ENCODE measurements at regions not wholly inside any gene's neighbourhood (a gene's known extent, or its start where the extent isn't known, plus 50 kb on each side); places are given as distances from the start of the nearest gene placed in this dataset.

DNA sequence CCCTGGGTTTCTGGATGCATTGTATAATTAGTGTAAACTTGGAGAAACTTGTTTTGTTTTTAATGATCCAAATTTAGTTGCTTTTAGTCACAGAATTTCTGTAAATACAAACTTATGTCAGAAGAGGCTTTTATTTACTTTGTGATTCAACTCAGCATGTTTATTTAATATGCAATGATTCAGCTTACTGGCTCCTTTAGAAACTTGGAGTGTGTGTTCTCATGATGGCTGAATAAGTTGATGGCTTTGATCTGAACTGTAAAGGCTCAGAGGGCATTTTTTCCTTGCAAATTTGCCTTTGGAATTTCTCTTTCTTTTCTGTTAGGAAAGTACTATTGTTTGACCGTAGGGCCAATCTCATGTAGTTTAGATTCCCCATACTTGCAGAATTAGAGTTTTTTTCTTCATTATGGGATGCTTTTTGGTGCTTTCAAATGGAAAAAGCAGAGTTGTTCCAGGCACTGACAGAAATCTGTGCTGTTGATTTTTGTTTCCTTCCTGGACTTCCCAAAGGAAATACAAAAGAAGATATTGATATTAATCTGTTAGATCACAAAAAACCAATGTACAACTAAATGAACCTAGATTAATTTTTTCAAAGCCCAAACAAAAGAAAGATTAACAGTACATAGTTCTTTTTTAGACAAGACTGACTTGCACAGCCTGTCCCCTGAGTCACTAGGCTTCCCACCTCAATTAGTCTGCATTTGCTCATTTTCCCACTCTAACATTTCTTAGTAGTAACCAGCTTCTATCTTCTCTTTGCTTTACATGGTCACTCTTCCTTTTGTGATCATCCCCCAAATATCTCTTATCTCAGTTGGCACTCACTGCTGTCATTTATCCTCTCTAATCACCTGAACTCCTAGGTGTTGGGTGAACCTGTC, 96.8 kb upstream of the AGR3 start:
- no peak for DNase-seq (ENCODE audit: low read depth)

DNA sequence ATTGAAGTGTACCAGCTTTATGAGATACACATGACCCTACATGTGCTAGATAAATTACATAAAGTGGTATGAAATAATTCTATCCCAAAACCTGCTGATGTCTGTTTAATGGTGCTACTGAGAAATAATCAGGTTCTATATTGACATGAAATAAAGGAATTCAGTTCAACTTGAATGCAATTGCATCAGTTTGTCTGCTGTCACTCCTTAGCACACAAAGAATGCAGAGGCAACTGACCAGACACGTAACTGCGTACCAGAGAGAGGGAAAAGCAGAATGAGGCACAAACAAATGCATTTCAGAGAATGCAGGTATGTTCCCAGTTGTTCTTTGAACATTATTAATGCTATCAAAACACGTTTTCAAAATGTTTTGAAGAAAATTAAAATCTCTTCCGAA, 98.8 kb upstream of the AGR3 start:
- DNase-seq (ENCODE audit: low read depth) = no peak

DNA sequence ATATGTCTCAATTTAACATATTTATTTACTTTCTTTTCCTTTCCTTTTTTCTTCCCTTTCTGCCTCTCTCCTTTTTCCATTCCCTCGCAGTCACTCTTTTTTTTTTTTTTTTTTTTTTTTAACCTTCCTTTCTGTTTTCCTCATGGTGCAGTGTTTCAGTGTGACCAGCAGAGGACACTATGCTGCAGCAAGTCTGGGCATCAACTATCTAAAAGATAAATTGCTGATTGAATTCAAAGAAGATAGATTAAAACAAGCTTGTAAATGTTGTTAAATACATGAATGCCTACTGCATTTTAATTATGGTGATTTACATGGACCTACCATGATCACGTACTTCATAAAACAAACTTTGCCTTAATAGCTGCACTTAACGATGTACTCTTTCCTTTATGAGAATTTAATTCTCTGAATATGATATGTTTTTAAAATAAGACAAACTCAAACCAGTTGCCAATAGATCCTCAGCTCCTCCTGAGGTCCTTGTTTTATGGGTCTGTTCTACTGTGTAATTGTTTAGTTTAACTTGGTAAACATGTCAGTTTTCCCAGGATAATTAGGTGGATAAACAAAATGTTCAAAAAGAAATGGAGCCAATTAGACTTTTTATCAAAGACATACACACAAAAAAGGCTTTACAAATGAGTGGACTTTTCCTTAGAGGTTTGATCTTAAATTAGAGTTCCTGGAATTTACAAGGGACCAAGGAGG, 101.0 kb upstream of the AGR3 start:
- no peak for DNase-seq (ENCODE audit: low read depth)

DNA sequence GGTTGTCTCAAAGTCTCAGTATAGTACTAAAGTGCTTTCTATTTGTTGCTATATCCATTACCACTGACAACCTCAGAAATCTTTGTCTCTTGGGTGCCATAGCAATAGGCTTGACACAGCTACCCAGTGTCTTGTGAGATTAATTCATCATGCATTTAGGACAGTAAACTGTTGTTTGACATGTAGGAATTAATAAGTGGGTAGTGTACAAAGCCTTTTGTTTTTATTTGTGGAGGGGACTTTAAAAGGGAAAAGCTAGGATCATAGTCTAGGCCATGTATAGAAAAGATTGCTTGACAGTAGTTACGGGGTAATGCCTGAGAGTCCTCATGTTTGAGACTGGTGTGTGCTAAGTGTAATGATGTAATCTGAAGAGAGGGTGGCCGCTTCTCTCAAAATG, 102.6 kb upstream of the AGR3 start:
- DNase-seq (ENCODE audit: low read depth) = no peak

DNA sequence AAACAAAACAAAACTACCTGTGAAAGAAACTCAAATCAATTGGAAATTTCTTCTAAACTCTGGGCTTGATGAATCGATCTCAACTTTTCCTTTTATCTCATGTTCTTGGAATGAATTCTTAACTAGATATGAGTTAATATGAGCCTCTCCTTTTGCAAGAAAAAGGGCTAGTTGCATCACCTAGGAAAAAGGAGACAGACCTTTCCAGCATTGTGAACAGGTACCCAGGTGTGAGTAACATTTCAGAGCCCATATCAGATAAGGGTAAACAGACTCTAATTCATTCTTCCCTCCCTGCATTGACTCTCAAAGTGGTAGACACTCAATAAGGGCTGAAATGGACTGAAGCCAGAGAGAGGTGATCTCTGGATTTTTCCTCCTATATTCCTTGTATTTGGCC, 103.8 kb upstream of the AGR3 start:
- DNase-seq (ENCODE audit: low read depth) = no peak

DNA sequence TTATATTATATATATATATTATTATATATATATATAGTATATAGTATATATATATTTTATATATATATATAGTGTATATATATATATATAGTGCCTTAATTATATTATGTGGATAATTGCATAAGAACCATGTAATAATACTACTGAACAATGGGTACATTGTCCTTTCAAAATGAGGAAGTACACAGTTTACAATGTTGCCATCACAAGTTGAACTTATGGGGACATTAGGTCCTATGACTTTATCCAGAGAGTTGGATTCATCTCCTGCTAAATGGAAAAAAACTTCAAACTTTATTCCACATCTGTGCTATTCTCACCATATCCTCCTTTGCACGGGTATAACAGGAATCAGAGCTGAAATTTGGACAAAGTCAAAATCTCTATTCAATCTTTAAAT, 105.0 kb upstream of the AGR3 start:
- DNase-seq (ENCODE audit: low read depth) = no peak

DNA sequence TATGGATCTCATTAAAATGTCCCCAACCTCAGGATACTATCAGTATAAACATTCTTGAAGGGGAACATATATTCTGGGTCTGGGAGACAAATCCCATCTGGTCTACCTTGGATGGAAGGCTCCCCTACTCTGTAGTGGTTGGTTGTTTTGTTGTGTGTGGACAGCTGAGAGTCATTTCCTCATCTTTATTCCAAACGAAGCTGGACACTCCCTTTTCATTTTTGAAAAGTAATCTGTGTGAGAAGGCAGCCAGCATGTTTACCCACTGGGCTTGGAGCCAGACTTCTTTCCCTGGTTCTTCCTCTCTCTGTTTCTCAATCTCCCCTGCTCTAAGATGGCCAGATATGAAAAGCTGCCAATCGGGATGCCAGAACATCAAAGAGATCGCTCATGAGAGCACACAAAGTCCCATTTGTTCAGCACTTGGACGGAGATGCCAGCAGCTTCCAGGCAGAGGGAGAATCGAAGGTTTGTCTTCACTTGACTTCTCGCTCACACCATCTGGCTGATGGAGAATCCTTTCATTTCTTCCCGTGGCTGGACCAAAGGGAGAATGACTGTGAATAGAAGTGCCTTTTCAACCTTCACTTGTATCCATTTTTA, 108.1 kb upstream of the AGR3 start:
- no peak for DNase-seq (ENCODE audit: low read depth)

DNA sequence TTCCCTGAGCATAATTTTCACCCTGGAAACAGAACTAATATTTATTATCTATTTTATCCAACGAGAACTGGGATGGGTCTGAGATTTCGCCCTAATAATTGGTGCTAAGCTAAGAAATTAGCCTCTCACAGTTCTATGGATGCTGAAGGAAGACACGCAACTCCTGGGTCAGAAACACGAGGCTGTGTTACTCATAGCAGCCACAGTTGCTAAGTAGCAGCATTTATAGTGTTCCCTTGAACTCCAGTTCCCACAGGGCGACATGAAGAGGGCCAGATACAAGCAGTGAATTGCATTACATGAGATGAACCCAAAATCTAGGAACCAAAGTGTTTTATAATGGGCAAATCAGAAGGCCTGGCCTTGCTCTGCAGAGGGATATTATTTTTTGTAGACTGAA, 109.8 kb upstream of the AGR3 start:
- no peak for DNase-seq (ENCODE audit: low read depth)

DNA sequence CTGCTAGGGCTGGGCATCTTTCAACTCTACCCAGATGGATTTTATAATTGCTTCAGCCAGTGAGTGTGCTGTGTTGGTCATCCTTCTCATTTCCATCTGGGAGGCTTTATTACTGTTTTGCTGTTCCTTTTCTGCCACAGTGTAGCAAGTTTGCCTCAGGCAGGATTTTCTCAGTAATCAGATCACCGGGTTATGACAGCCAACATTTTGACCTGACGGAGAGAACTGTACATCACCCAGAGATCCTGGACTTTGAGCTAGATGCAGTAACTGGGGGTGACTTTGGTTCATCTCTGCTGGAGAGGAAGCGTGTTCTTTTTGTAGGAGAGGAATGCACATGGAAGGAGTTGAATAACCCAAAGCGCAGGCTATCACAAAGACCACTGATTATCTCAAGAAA, 111.8 kb upstream of the AGR3 start:
- DNase-seq (ENCODE audit: low read depth) = no peak

DNA sequence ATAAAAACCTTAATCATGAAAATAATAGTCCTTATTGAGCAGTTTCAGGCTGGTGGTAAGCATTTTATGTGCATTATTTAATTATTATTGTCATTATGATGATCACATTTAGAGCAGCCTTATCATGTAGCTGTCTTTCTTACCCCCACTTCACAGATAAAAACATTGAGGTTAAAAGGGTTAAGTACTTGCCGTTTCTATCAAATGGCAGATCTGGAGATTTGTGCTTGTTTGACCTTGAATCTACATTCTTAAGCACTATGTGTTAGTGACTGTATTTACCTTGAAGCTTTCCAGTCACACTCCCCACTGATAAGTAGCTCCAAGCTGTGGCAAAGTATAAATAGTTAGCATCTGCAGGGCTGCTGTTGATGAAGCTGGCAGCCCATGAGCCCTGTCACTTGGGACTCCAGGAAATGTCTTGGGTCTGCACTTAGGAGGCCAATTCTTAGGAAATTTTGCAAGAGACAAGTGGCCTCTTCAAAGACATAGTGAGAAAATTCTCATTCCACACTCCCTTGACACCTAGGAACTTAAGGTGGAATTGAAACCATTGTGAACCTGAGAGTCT, 116.8 kb upstream of the AGR3 start:
- DNase-seq (ENCODE audit: low read depth) = no peak

DNA sequence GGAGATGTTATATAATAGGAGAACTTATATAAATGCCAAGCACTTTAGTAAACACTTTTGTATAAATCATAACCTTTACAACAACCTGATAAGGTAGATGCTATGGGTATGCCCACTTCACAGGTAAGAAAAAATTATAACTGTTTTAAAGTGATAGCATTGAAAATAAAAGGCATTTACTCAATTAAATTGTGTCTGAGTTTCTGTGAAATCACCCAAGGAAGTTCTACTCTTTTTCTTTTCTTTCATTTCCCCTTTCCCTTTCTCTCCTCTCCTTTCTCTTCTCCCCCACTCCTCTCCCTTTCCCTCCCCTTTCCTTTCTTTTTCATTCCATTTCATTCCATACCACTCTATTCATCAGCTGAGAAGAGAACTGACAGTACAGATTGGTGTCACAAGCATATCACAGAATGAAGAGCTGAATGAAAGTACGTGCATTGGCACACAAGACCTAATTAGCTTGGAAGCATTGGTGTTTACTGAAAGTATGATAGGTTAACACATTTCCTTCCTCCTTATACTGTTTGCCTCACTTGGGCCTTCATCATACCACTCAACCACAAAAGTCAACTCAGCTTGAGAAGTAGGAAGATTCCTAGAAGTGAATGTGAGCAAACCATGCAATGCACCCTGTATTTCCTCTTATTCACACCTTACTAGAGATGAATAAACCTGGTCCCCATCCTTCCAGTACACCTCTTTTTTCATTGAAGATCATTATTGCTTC, 117.9 kb upstream of the AGR3 start:
- no peak for DNase-seq (ENCODE audit: low read depth)

DNA sequence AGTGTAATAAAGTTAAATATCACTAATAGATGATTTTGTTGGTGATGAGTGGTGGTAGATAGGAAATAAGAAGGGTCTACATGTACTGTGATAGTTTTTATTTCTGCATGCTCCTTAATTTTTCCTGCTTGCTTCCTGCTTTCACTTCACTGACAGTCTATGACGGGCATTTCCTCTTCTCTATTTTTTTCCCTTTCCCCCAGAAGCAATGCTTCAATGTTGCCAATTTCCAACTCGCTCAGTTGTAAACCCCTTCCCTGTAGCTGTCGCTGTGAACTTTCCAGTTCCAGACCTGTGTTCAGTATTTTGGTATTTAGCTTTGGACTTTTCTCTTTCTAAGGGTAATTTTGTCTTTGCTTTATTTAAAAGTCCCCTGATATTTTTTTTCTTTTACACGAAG, 123.5 kb upstream of the AGR3 start:
- DNase-seq (ENCODE audit: low read depth) = no peak

DNA sequence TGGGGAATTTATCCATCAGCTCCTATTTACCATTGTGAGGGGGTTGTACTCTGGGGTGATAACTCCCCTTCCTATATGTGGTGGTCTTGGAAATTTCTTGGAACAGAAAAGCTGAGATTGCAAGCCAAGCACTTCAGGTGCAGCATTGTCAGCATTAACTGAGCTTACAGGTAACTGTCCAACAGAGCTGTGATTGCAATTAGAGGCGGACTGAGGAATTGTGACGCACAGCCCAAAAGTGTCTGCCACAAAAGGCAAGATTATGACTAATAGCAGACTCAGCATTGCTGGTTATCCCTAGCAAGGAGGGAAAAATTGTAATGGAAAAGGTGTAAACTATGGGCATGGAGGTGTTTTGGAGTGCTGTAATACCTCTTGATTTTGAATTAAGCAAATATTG, 126.1 kb upstream of the AGR3 start:
- no peak for DNase-seq (ENCODE audit: low read depth)

DNA sequence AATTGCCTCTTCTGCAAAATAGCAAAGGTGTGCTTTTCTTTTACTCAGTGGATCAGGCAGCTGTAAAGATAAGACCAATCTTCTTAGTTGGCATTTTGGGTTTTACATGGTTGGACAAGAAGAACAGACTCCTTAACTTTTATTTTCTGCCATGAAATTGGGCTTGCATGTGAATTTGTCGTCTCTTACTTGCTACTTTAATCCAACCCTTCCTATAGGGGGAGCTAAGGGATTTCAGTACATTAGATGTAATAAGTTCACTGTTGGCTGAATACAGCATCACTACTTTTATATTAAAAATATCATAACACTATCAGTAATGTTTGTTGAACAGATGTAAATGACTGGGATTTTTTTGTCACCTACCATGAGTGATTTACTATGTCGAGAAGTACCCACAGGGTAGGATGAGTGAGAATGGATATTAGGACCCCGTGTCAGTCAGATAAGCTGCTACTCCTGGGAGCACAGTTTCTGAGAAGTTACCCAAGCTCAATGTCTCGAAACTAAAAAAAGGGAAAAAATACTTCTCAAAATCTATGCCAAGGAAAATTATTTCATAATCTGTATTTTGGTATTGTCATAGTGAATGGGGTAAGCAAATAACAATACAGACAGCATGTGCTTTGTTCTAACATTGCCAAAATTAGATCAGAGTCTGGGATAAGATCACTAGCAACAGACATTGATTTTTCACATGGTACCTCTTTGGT, 127.4 kb upstream of the AGR3 start:
- DNase-seq (ENCODE audit: low read depth) = no peak

DNA sequence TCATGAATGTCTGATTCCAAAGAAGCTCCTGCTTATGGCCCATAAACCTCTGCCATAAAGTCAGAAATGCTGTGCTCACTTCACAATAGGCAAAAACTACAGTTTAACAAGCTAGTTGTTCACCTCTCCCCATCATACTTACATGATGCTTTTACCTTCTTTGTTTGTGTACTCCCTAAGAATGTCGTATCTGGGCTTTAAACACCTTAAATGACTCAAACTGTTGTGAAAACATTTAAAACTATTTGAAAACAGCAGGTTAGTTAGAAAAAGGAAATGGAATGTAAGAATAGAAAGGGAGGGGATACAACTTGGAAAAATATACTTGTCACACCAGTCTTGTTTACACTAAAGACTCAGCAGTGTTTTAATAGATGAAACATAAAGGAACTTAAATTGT, 128.2 kb upstream of the AGR3 start:
- no peak for DNase-seq (ENCODE audit: low read depth)

DNA sequence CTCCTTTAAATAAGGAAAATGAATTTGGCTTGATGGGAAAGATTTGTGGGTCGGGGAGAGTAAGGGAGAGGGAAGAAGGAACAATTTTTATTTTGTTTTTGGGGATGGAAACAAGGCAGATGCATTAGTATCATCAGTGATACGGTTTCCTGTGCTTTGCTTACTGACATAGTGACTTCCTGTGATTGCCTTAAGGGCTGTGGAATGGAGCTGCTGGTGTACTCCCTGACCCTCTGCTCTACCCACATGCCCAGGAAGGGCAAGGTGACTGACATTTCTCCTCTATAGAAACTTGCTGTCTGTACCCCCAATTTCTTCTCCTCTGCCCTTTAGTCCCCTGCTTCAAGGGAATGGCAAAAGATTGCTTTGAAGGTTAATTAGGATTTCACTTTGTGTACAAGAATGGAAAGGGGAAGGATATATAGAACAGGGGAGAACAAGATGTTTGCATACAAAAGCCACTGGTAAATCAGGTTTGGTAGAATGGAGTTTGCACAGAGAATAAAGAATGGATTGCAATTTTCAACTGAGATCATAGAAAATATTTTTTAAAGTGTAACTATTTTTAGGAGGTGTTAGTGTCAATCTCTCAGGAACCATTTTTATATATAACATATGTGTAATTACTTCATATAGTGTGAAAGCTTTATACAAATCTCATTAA, 129.0 kb upstream of the AGR3 start:
- DNase-seq (ENCODE audit: low read depth) = no peak

DNA sequence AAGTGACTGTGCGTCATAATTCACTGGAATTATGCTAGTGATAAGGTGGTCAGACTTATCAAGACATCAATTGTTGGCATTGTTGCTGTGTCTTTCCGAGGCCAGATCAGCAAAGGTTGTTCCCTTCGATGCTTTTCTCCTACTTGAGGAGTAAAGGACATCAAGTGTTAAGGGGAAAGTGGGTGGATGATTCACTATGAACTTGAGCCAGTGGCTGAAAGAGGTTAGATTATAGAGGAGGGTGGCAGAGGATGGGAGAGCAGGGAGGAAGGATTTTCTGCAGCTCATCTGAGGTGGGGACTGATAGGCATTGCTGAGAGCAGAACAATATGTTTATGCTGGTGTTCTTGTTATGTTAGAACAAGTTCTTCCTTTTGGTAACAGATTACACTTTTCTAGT, 131.4 kb upstream of the AGR3 start:
- no peak for DNase-seq (ENCODE audit: low read depth)

DNA sequence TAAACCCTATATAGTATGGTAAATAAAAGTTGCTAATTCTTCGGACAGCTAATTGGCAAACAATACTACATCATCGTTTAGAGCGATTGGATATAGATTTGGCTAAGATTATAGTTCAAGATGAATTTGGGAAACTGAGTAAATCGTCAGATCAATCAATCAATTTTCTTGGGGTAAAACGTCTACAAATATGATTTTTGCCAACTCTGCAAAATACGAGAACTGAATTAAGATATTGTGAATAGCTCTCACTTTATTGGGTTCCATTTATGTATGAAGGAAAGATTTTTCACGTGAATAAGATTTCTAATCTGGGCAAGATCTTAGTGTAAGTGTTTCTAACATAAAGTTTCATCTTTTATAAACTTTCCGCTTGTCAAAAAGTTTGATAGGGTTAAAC, 132.9 kb upstream of the AGR3 start:
- DNase-seq (ENCODE audit: low read depth) = no peak

DNA sequence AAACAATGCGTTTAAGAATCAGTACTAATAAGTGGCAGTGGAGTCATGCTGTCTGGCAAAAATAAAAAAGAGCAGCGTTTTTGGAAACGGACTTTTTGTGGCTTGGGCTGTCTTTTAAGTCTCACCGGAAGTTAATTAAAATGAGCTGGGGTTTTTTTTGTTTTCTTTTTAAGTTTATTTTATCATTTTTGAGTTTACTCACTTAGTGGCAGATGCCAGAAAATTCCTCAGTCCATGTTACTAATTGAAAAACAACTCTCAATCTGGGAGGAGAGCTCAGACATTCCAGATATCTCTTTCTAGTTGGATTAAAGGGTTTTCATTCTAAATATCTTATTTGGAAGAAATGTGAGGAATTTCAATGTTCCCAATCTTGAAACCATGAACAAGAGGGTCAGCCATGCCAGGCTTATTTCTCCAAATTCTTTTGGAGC, 133.8 kb upstream of the AGR3 start:
- DNase-seq (ENCODE audit: low read depth) = no peak

DNA sequence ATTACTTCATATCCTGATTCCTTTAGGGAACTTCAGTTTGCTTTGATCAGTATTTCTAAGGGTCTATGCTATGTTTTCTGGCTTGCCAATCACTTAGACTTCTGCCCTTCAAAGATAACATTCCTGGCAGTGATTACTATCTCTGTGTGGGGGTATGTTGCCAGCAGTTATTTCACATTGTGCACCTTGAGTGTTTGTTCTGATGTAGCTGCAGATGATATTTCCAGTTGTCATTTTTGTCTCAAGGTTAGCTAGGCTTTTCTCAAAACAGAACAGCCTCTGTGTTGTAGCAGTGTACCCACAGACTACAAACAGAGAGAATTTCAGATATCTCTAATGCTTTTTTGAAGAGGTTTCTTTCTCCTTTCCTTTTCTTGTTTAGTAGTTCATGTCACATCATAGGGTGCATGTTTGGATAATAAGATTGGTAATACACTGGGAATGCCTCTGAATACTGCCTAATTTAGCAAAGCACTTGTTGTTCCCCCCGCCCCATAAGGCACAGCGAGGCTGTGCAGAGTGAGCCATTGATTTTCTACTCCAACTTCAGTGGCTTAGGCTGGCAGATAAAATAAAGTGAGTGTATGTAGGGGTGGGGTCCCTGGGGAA, 134.7 kb upstream of the AGR3 start:
- no peak for DNase-seq (ENCODE audit: low read depth)

DNA sequence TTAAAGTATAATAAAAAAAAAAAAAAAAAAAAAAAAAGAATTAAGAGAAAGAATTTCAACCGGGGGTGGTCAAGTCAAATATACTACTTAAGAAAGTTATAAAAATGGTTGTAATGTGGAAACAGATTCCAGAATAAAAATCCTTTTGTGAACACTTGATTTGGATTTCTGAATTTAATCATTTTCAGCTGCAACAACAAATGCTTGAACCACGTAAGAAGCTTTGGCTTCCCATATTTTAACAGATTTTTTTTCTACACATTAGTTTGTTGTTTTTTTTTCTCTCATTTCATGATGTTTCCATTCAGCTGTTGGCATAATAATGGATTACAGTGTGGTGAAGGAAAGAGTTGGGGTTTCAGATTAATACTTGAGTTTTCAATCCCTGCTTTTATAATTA, 137.3 kb upstream of the AGR3 start:
- DNase-seq (ENCODE audit: low read depth) = no peak
